Pancreas (tissue), 10 donors: ENCODE measurements at regions not wholly inside any gene's neighbourhood (a gene's known extent, or its start where the extent isn't known, plus 50 kb on each side); places are given as distances from the start of the nearest gene placed in this dataset.

Experiments used
- ATAC-seq, 4 donors: fragments of 200-7000 bp; cut with Tn5 transposase; one replicate each; pipeline versions ENCODE4 v1.8.0 to v1.9.1; 2020; ENCODE audit warnings: mild to moderate bottlenecking in 4 of 4, moderate library complexity in 4 of 4
- DNase-seq, 6 donors: peaks; one replicate each; pipeline ENCODE4 v3.0.0-alpha.2; 2020
- FAIRE-seq: peaks from 2 replicates; lab custom pipeline; 2012; peaks lifted over from hg19 to GRCh38; lab: Jason Lieb, UNC
- H3K27ac ChIP-seq, 4 donors: fragments of 200-600 bp; sonication (generic); 1 replicate in 3 of 4; 2 replicates in 1 of 4; pipeline versions ENCODE4 v1.5.0 to v1.8.0; 2020
- H3K27me3 ChIP-seq, 4 donors: fragments of 200-600 bp; one replicate each; pipeline ENCODE4 v1.8.0; 2021
- H3K36me3 ChIP-seq, 3 donors: fragments of 200-600 bp; sonication (generic) in 1 of 3; one replicate each; pipeline versions ENCODE4 v1.5.0 to v1.8.0; 2020 to 2021
- H3K4me1 ChIP-seq, 3 donors: fragments of 200-600 bp; one replicate each; pipeline ENCODE4 v1.8.0; 2021
- H3K4me3 ChIP-seq, 4 donors: fragments of 200-600 bp; sonication (generic) in 2 of 4; one replicate each; pipeline versions ENCODE4 v1.5.0 to v1.8.0; 2020 to 2021
- H3K9me3 ChIP-seq, 4 donors: fragments of 200-600 bp; one replicate each; pipeline ENCODE4 v1.8.0; 2021
- WGBS, 2 donors: extraction: QIAGEN DNeasy Blood & Tissue Kit; methylation state at CpG; one replicate each; pipeline ENCODE4 v1.1.7; 2013; 5-methylcytosine and 5-hydroxymethylcytosine counted together
- intact Hi-C, 3 donors: fragments of 100-400 bp; cut with DNase I; formaldehyde crosslinking; loops; one replicate each; pipeline versions ENCODE4 v1.11.1 to v1.14.2; 2022
- TF ChIP-seq, protein P1 (sequence below), 4 donors: fragments of 200-600 bp; sonication (generic) in 3 of 4; IDR thresholded peaks; one replicate each; pipeline versions ENCODE4 v1.5.0 to v1.8.0; 2021; ENCODE audit warnings: antibody characterized with exemption in 4 of 4
- donor health status: healthy with polysubstance abuse.
- donor health status: DM: no; HTN: no; CAD: no; lungs with moderate emphysema.
- donor health status: DM: no; HTN: no; CAD: no.
- donor health status: control.
- donor health status: control.
- donor health status: Bipolar disorder and iron deficiency.
- donor health status: DM: yes; HTN: yes; CAD: no.
- donor health status: DM: no; HTN: no; CAD: no.
- donor health status: DM: no; HTN: no; CAD: no.
- donor health status: DM: yes; HTN: yes; CAD: no.

DNA sequence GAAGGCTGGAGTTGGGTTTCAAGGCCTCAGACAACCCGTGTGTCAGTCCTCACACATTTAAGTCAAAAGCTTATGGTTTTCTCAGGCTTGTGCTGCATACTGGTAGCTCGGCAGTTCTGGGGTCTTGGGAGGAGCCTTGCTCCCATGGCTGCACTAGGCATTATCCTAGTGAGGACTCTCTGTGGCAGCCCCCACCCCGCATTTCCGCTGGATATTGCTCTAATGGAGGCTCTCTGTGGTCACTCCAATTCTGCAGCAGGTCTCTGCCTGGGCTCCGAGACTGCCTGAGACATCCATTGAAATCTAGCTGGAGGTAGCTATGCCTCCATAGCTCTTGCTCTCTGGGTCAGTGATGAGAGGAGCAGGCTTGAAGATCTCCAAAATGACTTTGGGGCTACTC lies 311.5 kb upstream of the PTGER4 start:
- TF ChIP-seq, protein P1, sequence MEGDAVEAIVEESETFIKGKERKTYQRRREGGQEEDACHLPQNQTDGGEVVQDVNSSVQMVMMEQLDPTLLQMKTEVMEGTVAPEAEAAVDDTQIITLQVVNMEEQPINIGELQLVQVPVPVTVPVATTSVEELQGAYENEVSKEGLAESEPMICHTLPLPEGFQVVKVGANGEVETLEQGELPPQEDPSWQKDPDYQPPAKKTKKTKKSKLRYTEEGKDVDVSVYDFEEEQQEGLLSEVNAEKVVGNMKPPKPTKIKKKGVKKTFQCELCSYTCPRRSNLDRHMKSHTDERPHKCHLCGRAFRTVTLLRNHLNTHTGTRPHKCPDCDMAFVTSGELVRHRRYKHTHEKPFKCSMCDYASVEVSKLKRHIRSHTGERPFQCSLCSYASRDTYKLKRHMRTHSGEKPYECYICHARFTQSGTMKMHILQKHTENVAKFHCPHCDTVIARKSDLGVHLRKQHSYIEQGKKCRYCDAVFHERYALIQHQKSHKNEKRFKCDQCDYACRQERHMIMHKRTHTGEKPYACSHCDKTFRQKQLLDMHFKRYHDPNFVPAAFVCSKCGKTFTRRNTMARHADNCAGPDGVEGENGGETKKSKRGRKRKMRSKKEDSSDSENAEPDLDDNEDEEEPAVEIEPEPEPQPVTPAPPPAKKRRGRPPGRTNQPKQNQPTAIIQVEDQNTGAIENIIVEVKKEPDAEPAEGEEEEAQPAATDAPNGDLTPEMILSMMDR (IDR thresholded peaks at IDR 0.05): no peak
- intact Hi-C loops: no loop called here
- Histone ChIP-seq H3K27me3 (no peaks in the 10 kb centered on the region), H3K4me1 (no peaks in the 10 kb centered on the region), H3K27ac (no peak overlapping the region), H3K9me3 (no peaks in the 10 kb centered on the region), H3K4me3 (no peak overlapping the region), H3K36me3 (no peaks in the 10 kb centered on the region)
- ATAC-seq: no peak
- WGBS, 2 donors: 90 to 91% methylated on average over 5 of the region's 5 CpGs
- no peak for FAIRE-seq
- no peak for DNase-seq

DNA sequence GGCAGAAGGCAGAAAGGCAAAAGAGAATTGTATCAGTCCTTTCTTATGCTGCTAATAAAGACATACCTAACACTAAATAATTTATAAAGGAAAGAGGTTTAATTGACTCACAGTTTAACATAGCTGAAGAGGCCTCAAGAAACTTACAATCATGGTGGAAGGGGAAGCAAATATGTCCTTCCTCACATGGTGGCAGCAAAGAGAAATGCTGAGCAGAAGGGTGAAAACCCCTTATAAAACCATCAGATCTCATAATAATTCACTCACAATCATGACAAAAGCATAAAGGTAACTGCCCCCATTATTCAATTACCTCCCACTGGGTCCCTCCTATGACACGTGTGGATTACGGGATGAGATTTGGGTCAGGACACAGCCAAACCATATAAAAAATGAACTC lies 312.5 kb upstream of the PTGER4 start:
- intact Hi-C loops: no loop called here
- no peaks in the 10 kb centered on the region for H3K4me1 ChIP-seq
- no peak overlapping the region for H3K27ac ChIP-seq
- H3K36me3 ChIP-seq: no peaks in the 10 kb centered on the region
- FAIRE-seq (no peak), ATAC-seq (no peak), DNase-seq (no peak)
- TF ChIP-seq, protein P1 (IDR thresholded peaks at IDR 0.05): no peak
- WGBS, 2 donors: 94 to 100% methylated on average over 2 of the region's 2 CpGs
- H3K9me3 ChIP-seq: no peaks in the 10 kb centered on the region
- no peak overlapping the region for H3K4me3 ChIP-seq
- H3K27me3 ChIP-seq: no peaks in the 10 kb centered on the region

DNA sequence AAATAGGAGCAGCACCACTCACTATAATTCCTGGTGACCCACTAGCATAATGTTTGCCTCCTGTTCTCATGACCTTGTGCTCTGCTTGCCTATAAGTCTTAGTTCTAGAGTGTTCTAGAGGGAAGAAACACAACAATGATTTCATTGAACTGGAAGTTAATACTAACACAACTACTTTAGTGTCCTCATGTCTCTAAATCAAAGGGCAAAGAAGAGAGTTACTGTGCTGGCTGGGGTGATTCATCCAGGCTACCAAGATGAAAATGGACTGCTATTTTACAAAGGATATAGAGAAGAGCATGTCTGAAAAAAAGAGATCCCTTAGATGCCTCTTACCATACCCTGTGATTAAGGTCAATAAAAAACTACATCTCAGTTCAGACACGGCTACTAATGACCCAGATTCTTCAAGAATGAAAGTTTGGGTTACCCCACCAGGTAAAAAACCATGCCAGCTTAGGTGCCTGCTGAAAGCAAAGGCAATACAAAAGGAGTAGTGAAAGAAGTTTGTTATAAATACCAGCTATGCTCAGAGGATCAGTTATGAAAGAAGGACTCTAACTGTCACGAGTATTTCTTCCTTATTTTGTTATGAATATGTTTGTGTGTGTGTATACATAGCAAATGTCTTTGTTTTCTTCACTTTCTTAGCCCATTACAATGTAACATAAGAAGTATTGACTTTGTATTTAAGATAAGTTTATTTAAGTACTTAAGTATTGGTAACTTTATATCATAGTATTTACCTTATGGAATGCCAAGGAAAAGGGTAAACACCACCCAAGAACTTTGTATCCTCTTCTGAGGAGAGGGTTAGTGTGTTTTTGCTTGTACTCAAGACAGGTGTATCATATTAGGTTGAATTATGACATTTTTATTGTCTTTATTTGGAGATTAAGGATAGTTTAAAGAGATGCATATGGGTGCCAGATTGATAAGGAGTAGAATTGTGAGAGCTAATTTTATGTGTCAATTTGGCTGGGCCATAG lies 314.1 kb upstream of the PTGER4 start:
- no peak for DNase-seq
- no peak for FAIRE-seq
- ATAC-seq: peak in 2 of 4 donors; percentile 22 to 43
- Histone ChIP-seq H3K9me3 (no peaks in the 10 kb centered on the region), H3K27me3 (no peaks in the 10 kb centered on the region), H3K4me1 (no peaks in the 10 kb centered on the region), H3K4me3 (no peak overlapping the region), H3K36me3 (no peaks in the 10 kb centered on the region), H3K27ac (no peak overlapping the region)
- WGBS, 2 donors: 70 to 83% methylated on average over 2 of the region's 2 CpGs
- intact Hi-C loops: no loop called here
- TF ChIP-seq, protein P1 (IDR thresholded peaks at IDR 0.05): no peak

DNA sequence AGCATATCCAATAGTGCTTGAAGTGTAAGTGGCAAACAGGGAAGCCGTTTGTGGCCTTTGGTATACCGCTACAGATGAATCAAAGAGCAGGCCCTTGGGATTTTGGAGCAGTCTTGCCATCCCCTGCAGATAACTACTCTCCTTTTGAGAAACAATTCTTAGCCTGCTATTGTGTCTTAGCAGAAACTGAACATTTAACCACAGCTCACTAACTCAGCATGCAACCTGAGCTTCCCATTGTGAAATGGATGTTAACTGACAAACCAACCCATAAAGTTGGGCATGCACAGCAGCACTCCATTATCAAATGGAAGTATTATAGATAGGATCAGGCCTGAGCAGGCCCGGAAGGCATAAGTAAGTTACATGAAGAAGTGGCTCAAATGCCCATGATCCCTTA lies 315.3 kb upstream of the PTGER4 start:
- Histone ChIP-seq H3K4me3 (no peak overlapping the region), H3K36me3 (no peaks in the 10 kb centered on the region), H3K27ac (no peak overlapping the region), H3K9me3 (no peaks in the 10 kb centered on the region), H3K4me1 (no peaks in the 10 kb centered on the region), H3K27me3 (no peaks in the 10 kb centered on the region)
- WGBS, 2 donors: 89 to 93% methylated on average over 3 of the region's 3 CpGs
- FAIRE-seq (no peak), ATAC-seq (no peak), DNase-seq (no peak)
- TF ChIP-seq, protein P1 (IDR thresholded peaks at IDR 0.05): no peak
- intact Hi-C loops: no loop called here

DNA sequence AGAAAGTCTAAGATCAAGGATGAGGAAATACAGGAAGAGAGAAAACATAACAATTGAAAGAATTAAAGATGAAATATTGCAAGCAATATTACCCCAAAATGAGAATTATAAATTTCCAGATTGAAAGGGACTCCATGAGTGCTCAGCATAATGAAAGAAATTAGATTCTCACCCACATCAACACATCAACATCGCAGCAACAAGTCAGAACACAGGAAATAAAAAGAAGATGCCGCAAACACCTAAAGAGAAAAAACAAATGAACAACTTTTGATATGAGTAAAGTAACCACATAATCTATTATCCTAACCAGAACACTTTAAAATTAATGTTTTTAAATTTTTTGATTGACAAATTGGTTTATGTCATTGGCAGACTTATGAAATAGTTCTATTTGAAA lies 318.3 kb upstream of the PTGER4 start:
- Histone ChIP-seq H3K27ac (no peak overlapping the region), H3K9me3 (no peaks in the 10 kb centered on the region), H3K27me3 (no peaks in the 10 kb centered on the region), H3K4me1 (no peaks in the 10 kb centered on the region), H3K4me3 (no peak overlapping the region), H3K36me3 (no peaks in the 10 kb centered on the region)
- no peak for ATAC-seq
- no peak for DNase-seq
- WGBS, 2 donors: 77 to 96% methylated on average over 2 of the region's 2 CpGs
- peak; percentile 56 for FAIRE-seq
- intact Hi-C loops: no loop called here
- TF ChIP-seq, protein P1 (IDR thresholded peaks at IDR 0.05): no peak
